Prostate gland (tissue), 2 donors: ENCODE measurements at regions not wholly inside any gene's neighbourhood (a gene's known extent, or its start where the extent isn't known, plus 50 kb on each side); places are given as distances from the start of the nearest gene placed in this dataset.

Experiments used
- POLR2A ChIP-seq: fragments of 450-650 bp; IDR thresholded peaks from one replicate; pipeline ENCODE4 v1.6.1; 2016; ENCODE audit warnings: antibody characterized with exemption, mild to moderate bottlenecking
- TF ChIP-seq, protein P1 (sequence below), 4 experiments: fragments of 200-600 bp in 2 of 4; fragments of 450-650 bp in 2 of 4; sonication (generic) in 2 of 4; IDR thresholded peaks; 1 replicate in 3 of 4; 2 replicates in 1 of 4; pipeline ENCODE4 v1.5.1; 2016 to 2019; ENCODE audit warnings: antibody characterized with exemption in 4 of 4, mild to moderate bottlenecking in 2 of 4, moderate library complexity in 2 of 4

DNA sequence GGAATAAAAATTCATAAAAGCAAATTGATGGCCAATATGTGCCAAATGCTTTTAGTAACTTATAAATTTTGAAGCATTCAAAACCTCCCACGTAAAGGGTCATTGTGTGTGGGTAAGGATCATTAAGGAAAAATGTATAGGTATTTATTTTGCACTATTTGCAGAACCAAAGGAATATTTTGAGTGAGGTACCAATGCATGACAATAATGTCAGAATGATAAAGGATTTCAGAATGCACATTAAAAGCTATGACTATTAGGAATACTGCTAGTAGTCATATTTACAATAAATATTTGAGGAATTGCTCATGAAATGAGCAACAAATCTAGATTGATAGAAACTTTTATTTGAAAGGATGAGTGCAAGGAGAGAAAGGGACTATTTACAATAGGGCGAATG lies 932.8 kb downstream of the SLC6A15 start:
- TF ChIP-seq, protein P1, sequence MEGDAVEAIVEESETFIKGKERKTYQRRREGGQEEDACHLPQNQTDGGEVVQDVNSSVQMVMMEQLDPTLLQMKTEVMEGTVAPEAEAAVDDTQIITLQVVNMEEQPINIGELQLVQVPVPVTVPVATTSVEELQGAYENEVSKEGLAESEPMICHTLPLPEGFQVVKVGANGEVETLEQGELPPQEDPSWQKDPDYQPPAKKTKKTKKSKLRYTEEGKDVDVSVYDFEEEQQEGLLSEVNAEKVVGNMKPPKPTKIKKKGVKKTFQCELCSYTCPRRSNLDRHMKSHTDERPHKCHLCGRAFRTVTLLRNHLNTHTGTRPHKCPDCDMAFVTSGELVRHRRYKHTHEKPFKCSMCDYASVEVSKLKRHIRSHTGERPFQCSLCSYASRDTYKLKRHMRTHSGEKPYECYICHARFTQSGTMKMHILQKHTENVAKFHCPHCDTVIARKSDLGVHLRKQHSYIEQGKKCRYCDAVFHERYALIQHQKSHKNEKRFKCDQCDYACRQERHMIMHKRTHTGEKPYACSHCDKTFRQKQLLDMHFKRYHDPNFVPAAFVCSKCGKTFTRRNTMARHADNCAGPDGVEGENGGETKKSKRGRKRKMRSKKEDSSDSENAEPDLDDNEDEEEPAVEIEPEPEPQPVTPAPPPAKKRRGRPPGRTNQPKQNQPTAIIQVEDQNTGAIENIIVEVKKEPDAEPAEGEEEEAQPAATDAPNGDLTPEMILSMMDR (IDR thresholded peaks at IDR 0.05) = no peak
- TF ChIP-seq POLR2A = no peak
